ENCODE measurements at regions not wholly inside any gene's neighbourhood (a gene's known extent, or its start where the extent isn't known, plus 50 kb on each side); places are given as distances from the start of the nearest gene placed in this dataset.

GRCh38 chr21:28426545-28426944 is 566.1 kb downstream of the LTN1 start:
- in situ Hi-C loops (cut with HindIII; ENCODE audit: low pct_unique_long_range_greater_than_20kb, low sequenced_read_pairs): no loop called here

GRCh38 chr21:28423521-28424190 is 569.0 kb downstream of the LTN1 start:
- no TSS peak for BruUV-seq (replicated peaks)
- no peaks in the 10 kb centered on the region for H3K36me3 ChIP-seq (ENCODE audit: control insufficient read depth, insufficient read depth, low read length)
- TF ChIP-seq POLR2AphosphoS5 (IDR thresholded peaks at IDR 0.05; ENCODE audit: low read depth, low read length) (no peak), SIN3A (IDR thresholded peaks at IDR 0.05; ENCODE audit: borderline replicate concordance, insufficient read depth, low read depth, low read length) (no peak), TCF7L2 (IDR thresholded peaks at IDR 0.05; ENCODE audit: low read depth, low read length) (no peak)
- TF ChIP-seq, protein P1, sequence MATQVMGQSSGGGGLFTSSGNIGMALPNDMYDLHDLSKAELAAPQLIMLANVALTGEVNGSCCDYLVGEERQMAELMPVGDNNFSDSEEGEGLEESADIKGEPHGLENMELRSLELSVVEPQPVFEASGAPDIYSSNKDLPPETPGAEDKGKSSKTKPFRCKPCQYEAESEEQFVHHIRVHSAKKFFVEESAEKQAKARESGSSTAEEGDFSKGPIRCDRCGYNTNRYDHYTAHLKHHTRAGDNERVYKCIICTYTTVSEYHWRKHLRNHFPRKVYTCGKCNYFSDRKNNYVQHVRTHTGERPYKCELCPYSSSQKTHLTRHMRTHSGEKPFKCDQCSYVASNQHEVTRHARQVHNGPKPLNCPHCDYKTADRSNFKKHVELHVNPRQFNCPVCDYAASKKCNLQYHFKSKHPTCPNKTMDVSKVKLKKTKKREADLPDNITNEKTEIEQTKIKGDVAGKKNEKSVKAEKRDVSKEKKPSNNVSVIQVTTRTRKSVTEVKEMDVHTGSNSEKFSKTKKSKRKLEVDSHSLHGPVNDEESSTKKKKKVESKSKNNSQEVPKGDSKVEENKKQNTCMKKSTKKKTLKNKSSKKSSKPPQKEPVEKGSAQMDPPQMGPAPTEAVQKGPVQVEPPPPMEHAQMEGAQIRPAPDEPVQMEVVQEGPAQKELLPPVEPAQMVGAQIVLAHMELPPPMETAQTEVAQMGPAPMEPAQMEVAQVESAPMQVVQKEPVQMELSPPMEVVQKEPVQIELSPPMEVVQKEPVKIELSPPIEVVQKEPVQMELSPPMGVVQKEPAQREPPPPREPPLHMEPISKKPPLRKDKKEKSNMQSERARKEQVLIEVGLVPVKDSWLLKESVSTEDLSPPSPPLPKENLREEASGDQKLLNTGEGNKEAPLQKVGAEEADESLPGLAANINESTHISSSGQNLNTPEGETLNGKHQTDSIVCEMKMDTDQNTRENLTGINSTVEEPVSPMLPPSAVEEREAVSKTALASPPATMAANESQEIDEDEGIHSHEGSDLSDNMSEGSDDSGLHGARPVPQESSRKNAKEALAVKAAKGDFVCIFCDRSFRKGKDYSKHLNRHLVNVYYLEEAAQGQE (IDR thresholded peaks at IDR 0.05; ENCODE audit: insufficient read depth in 1 of 2, low read depth in 2 of 2, low read length in 1 of 2): no peak
- TF ChIP-seq, protein P2, sequence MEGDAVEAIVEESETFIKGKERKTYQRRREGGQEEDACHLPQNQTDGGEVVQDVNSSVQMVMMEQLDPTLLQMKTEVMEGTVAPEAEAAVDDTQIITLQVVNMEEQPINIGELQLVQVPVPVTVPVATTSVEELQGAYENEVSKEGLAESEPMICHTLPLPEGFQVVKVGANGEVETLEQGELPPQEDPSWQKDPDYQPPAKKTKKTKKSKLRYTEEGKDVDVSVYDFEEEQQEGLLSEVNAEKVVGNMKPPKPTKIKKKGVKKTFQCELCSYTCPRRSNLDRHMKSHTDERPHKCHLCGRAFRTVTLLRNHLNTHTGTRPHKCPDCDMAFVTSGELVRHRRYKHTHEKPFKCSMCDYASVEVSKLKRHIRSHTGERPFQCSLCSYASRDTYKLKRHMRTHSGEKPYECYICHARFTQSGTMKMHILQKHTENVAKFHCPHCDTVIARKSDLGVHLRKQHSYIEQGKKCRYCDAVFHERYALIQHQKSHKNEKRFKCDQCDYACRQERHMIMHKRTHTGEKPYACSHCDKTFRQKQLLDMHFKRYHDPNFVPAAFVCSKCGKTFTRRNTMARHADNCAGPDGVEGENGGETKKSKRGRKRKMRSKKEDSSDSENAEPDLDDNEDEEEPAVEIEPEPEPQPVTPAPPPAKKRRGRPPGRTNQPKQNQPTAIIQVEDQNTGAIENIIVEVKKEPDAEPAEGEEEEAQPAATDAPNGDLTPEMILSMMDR (IDR thresholded peaks at IDR 0.05): no peak
- no peaks in the 10 kb centered on the region for H3K9me3 ChIP-seq (ENCODE audit: control insufficient read depth, insufficient read depth, low read depth, low read length)
- no peak overlapping the region for H3K4me3 ChIP-seq (ENCODE audit: low read depth in 2 of 2, low read length in 2 of 2)
- DNase-seq (ENCODE audit: low read depth, low spot score): no peak
- ATAC-seq: no peak
- in situ Hi-C loops (cut with HindIII; ENCODE audit: low pct_unique_long_range_greater_than_20kb, low sequenced_read_pairs) (no loop called here), intact Hi-C loops (cut with micrococcal nuclease; ENCODE audit: unreplicated experiment) (no loop called here)
- no peak overlapping the region for H3K27ac ChIP-seq (ENCODE audit: low read length)
- H3K4me1 ChIP-seq (ENCODE audit: control insufficient read depth, insufficient read depth, low read length): no peaks in the 10 kb centered on the region
- H3K27me3 ChIP-seq (ENCODE audit: control insufficient read depth, insufficient read depth, low read length): no peaks in the 10 kb centered on the region
- ChIA-PET POLR2A (no interaction called here), CTCF (no interaction called here)

More at GRCh38 chr21:28426545-28426944, 566.1 kb downstream of the LTN1 start:
- intact Hi-C loops (cut with micrococcal nuclease; ENCODE audit: unreplicated experiment): no loop called here
- CTCF ChIA-PET: interaction anchor here (0.6 kb wide), 1 partner anchor 205 kb away, joined by 6 read pairs; no protein-coding TSS in a partner anchor
- H3K36me3 ChIP-seq (ENCODE audit: control insufficient read depth, insufficient read depth, low read length): no peaks in the 10 kb centered on the region
- ATAC-seq (no peak), DNase-seq (ENCODE audit: low read depth, low spot score) (no peak)
- TF ChIP-seq, protein P2 (IDR thresholded peaks at IDR 0.05): no peak
- no peak for TF ChIP-seq TCF7L2 (IDR thresholded peaks at IDR 0.05; ENCODE audit: low read depth, low read length)
- TF ChIP-seq, protein P1 (IDR thresholded peaks at IDR 0.05; ENCODE audit: insufficient read depth in 1 of 2, low read depth in 2 of 2, low read length in 1 of 2): no peak
- TF ChIP-seq POLR2AphosphoS5 (IDR thresholded peaks at IDR 0.05; ENCODE audit: low read depth, low read length): no peak
- TF ChIP-seq SIN3A (IDR thresholded peaks at IDR 0.05; ENCODE audit: borderline replicate concordance, insufficient read depth, low read depth, low read length): no peak
- no TSS peak for BruUV-seq (replicated peaks)
- POLR2A ChIA-PET: no interaction called here
- no peaks in the 10 kb centered on the region for H3K9me3 ChIP-seq (ENCODE audit: control insufficient read depth, insufficient read depth, low read depth, low read length)
- no peak overlapping the region for H3K27ac ChIP-seq (ENCODE audit: low read length)
- H3K27me3 ChIP-seq (ENCODE audit: control insufficient read depth, insufficient read depth, low read length): no peaks in the 10 kb centered on the region
- no peak overlapping the region for H3K4me3 ChIP-seq (ENCODE audit: low read depth in 2 of 2, low read length in 2 of 2)
- no peaks in the 10 kb centered on the region for H3K4me1 ChIP-seq (ENCODE audit: control insufficient read depth, insufficient read depth, low read length)
